ENCODE measurements at regions not wholly inside any gene's neighbourhood (a gene's known extent, or its start where the extent isn't known, plus 50 kb on each side); places are given as distances from the start of the nearest gene placed in this dataset.

DNA sequence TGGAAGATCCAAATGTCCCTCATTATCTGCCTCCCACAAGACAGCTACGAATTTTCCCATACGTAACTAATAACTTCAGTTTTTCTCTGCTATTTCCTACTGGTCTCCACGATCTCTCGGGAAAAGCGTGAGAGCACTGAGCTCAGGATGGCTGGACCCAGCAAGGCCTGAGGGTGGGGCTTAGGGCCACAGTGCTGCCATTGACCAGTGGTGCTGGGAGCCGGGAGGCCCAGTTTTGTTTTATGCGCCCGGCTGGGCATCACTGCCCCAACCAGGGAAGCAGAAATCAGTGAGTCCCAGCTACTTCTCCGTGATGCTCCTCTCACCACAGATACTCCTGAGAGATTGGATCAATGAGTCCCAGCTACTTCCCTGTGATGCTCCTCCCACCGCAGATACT lies 238.4 kb downstream of the LY86 start:
- no peak for TF ChIP-seq MEF2A (IDR thresholded peaks at IDR 0.05; ENCODE audit: borderline replicate concordance, low read depth)
- TF ChIP-seq, protein P1, sequence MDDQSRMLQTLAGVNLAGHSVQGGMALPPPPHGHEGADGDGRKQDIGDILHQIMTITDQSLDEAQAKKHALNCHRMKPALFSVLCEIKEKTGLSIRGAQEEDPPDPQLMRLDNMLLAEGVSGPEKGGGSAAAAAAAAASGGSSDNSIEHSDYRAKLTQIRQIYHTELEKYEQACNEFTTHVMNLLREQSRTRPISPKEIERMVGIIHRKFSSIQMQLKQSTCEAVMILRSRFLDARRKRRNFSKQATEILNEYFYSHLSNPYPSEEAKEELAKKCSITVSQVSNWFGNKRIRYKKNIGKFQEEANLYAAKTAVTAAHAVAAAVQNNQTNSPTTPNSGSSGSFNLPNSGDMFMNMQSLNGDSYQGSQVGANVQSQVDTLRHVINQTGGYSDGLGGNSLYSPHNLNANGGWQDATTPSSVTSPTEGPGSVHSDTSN (IDR thresholded peaks at IDR 0.05), result no peak
- TF ChIP-seq, protein P2, sequence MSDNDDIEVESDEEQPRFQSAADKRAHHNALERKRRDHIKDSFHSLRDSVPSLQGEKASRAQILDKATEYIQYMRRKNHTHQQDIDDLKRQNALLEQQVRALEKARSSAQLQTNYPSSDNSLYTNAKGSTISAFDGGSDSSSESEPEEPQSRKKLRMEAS (IDR thresholded peaks at IDR 0.05; ENCODE audit: low read depth), result no peak
- no peak for TF ChIP-seq JUND (IDR thresholded peaks at IDR 0.05)

All from SK-N-SH (cell line).